GM23338 (cell line): ENCODE measurements at regions not wholly inside any gene's neighbourhood (a gene's known extent, or its start where the extent isn't known, plus 50 kb on each side); places are given as distances from the start of the nearest gene placed in this dataset.

ENCODE experiments used
- CREB1 ChIP-seq: fragments of 250-450 bp; sonication (Bioruptor Pico); IDR thresholded peaks from 2 replicates; pipeline ENCODE4 v1.5.0; 2020; ENCODE audit warnings: low read depth, mild to moderate bottlenecking, moderate library complexity
- CTCF ChIP-seq, 2 experiments: fragments of 200-600 bp in 1 of 2; sonication (generic) in 1 of 2; conservative IDR thresholded peaks; 2 replicates each; pipeline versions ENCODE4 v1.5.1 to v1.6.1; 2016 to 2017; ENCODE audit warnings: antibody characterized with exemption in 2 of 2, low read depth in 2 of 2, mild to moderate bottlenecking in 2 of 2, moderate library complexity in 1 of 2
- EZH2 ChIP-seq: fragments of 200-600 bp; sonication (generic); IDR thresholded peaks from one replicate; pipeline ENCODE4 v1.8.0; 2017; ENCODE audit warnings: antibody characterized with exemption, mild to moderate bottlenecking, low read depth; ENCODE audit not compliant: unreplicated experiment
- EZH2phosphoT487 ChIP-seq: fragments of 200-600 bp; sonication (generic); IDR thresholded peaks from one replicate; pipeline ENCODE4 v1.8.1; 2018; ENCODE audit warnings: antibody characterized with exemption; ENCODE audit not compliant: unreplicated experiment
- JUNB ChIP-seq: IDR thresholded peaks from one replicate; pipeline ENCODE4 v1.6.1; 2016; ENCODE audit warnings: antibody characterized with exemption; ENCODE audit not compliant: unreplicated experiment
- NANOG ChIP-seq: IDR thresholded peaks from 2 replicates; pipeline ENCODE4 v1.6.1; 2016; ENCODE audit warnings: antibody characterized with exemption, borderline replicate concordance
- POLR2AphosphoS5 ChIP-seq: IDR thresholded peaks from 2 replicates; pipeline ENCODE4 v1.6.1; 2016; ENCODE audit warnings: antibody characterized with exemption, low read depth
- REST ChIP-seq: IDR thresholded peaks from one replicate; pipeline ENCODE4 v1.6.1; 2018; ENCODE audit warnings: antibody characterized with exemption; ENCODE audit not compliant: unreplicated experiment
- STAT1 ChIP-seq: IDR thresholded peaks from one replicate; pipeline ENCODE4 v1.6.1; 2016; ENCODE audit warnings: antibody characterized with exemption; ENCODE audit not compliant: unreplicated experiment
- ZNF331 ChIP-seq: fragments of 250-450 bp; sonication (Bioruptor Pico); IDR thresholded peaks from 2 replicates; pipeline ENCODE4 v1.5.0; 2020; ENCODE audit warnings: low read depth, mild to moderate bottlenecking, moderate library complexity
- ZNF462 ChIP-seq: fragments of 250-450 bp; sonication (Bioruptor Pico); IDR thresholded peaks from 2 replicates; pipeline ENCODE4 v1.5.0; 2020; ENCODE audit warnings: mild to moderate bottlenecking, moderate library complexity

- TF ChIP-seq EZH2 (no peak), CTCF (conservative IDR thresholded peaks at IDR 0.05; ENCODE audit: low read depth in 2 of 2) (no peak), REST (no peak), POLR2AphosphoS5 (no peak), EZH2phosphoT487 (no peak), NANOG (no peak), JUNB (no peak), CREB1 (no peak), ZNF331 (no peak), STAT1 (no peak), ZNF462 (no peak)
Observed at GRCh38 chr1:218957971-218958370, 215.7 kb upstream of the LYPLAL1 start.
